SK-N-SH (cell line): ENCODE measurements at regions not wholly inside any gene's neighbourhood (a gene's known extent, or its start where the extent isn't known, plus 50 kb on each side); places are given as distances from the start of the nearest gene placed in this dataset.

Experiments
- CTCF ChIA-PET: fragments of 300-600, 350-600 bp; formaldehyde crosslinking; extraction: SDS; loops from one replicate; lab custom pipeline; 2021; lab: Yijun Ruan, JAX
- POLR2A ChIA-PET: fragments of 350-600 bp; sonication (Branson Sonifier 250); formaldehyde crosslinking; extraction: SDS; loops from one replicate; lab custom pipeline; 2020; ENCODE audit warnings: antibody characterized with exemption, inconsistent platforms; lab: Yijun Ruan, JAX
- DNase-seq: peaks from one replicate; pipeline ENCODE4 v3.0.0; 2012
- H2AFZ ChIP-seq: fragments of 200-600 bp; sonication (generic); 2 replicates; pipeline ENCODE4 v1.8.1; 2016; ENCODE audit warnings: antibody characterized with exemption, mild to moderate bottlenecking, low read depth
- H3F3A ChIP-seq: fragments of 200-600 bp; sonication (generic); replicated peaks from 2 replicates; pipeline ENCODE3; 2016; ENCODE audit warnings: antibody characterized with exemption, mild to moderate bottlenecking; ENCODE audit not compliant: insufficient read depth
- H3K27ac ChIP-seq, 2 experiments: fragments of 200-500 bp in 1 of 2; fragments of 200-600 bp in 1 of 2; sonication (Bioruptor generic) in 1 of 2; sonication (generic), shearing (Covaris generic) in 1 of 2; 2 replicates each; pipeline versions ENCODE4 v1.5.1 to v1.6.1; 2014 to 2016; ENCODE audit warnings: low read depth in 2 of 2, inconsistent platforms in 1 of 2, low read length in 1 of 2, mild to moderate bottlenecking in 1 of 2, mixed read lengths in 1 of 2
- H3K27me3 ChIP-seq: fragments of 200-600 bp; sonication (generic), shearing (Covaris generic); 2 replicates; pipeline ENCODE4 v1.6.1; 2016; ENCODE audit warnings: mixed run types; ENCODE audit not compliant: insufficient read depth
- H3K36me3 ChIP-seq, 2 experiments: fragments of 200-500 bp in 1 of 2; fragments of 200-600 bp in 1 of 2; sonication (Bioruptor generic) in 1 of 2; sonication (generic) in 1 of 2; replicated peaks in 1 of 2; 2 replicates each; pipeline versions ENCODE3 to v1.5.1; 2014 to 2016; ENCODE audit warnings: low read length in 1 of 2, mild to moderate bottlenecking in 1 of 2; ENCODE audit not compliant: insufficient read depth in 2 of 2, control insufficient read depth in 1 of 2
- H3K4me1 ChIP-seq, 2 experiments: fragments of 200-500 bp in 1 of 2; fragments of 200-600 bp in 1 of 2; sonication (Bioruptor generic) in 1 of 2; sonication (generic), shearing (Covaris generic) in 1 of 2; 2 replicates each; pipeline versions ENCODE4 v1.5.1 to v1.6.1; 2014 to 2016; ENCODE audit warnings: low read depth in 1 of 2, low read length in 1 of 2, mixed run types in 1 of 2; ENCODE audit not compliant: insufficient read depth in 2 of 2, control insufficient read depth in 1 of 2
- H3K4me2 ChIP-seq: fragments of 200-600 bp; sonication (generic), shearing (Covaris generic); 2 replicates; pipeline ENCODE4 v1.6.1; 2017; ENCODE audit warnings: mixed run types
- H3K4me3 ChIP-seq, 2 experiments: fragments of 200-500 bp in 1 of 2; fragments of 200-600 bp in 1 of 2; sonication (Bioruptor generic) in 1 of 2; sonication (generic), shearing (Covaris generic) in 1 of 2; 2 replicates each; pipeline versions ENCODE4 v1.5.1 to v1.8.1; 2014 to 2016; ENCODE audit warnings: low read depth in 2 of 2, inconsistent platforms in 1 of 2, low read length in 1 of 2, mild to moderate bottlenecking in 1 of 2, mixed read lengths in 1 of 2, moderate library complexity in 1 of 2
- H3K79me2 ChIP-seq: fragments of 200-600 bp; sonication (generic); 2 replicates; pipeline ENCODE4 v1.8.1; 2017; ENCODE audit warnings: mild to moderate bottlenecking; ENCODE audit not compliant: insufficient read depth
- H3K9ac ChIP-seq: fragments of 200-600 bp; sonication (generic); 2 replicates; pipeline ENCODE4 v1.6.1; 2017; ENCODE audit warnings: mixed run types
- H3K9me2 ChIP-seq: fragments of 200-600 bp; sonication (generic); 2 replicates; pipeline ENCODE4 v1.6.1; 2017; ENCODE audit warnings: mixed run types
- H3K9me3 ChIP-seq: fragments of 200-600 bp; sonication (generic); 2 replicates; pipeline ENCODE4 v1.6.1; 2017; ENCODE audit warnings: mixed run types, mild to moderate bottlenecking, moderate library complexity
- H4K20me1 ChIP-seq: fragments of 200-600 bp; sonication (generic); 2 replicates; pipeline ENCODE4 v1.6.1; 2017; ENCODE audit warnings: mild to moderate bottlenecking, mixed run types; ENCODE audit not compliant: insufficient read depth
- CHD2 ChIP-seq: fragments of 150-350 bp; IDR thresholded peaks from 2 replicates; pipeline ENCODE4 v1.6.1; 2018; ENCODE audit warnings: low read length; ENCODE audit not compliant: partially characterized antibody
- ELF1 ChIP-seq: IDR thresholded peaks from 2 replicates; pipeline ENCODE4 v1.4.0; 2012
- FOSL2 ChIP-seq: IDR thresholded peaks from 2 replicates; pipeline ENCODE4 v1.4.0; 2012; ENCODE audit warnings: low read depth, mild to moderate bottlenecking, moderate library complexity, borderline replicate concordance
- FOXJ3 ChIP-seq: sonication (generic); formaldehyde crosslinking; IDR thresholded peaks from 2 replicates; pipeline ENCODE4 v1.5.1; 2020; ENCODE audit warnings: mild to moderate bottlenecking, missing genetic modification reagents
- FOXM1 ChIP-seq: IDR thresholded peaks from 2 replicates; pipeline ENCODE4 v1.4.0; 2012; ENCODE audit warnings: low read depth, mild to moderate bottlenecking
- GATA2 ChIP-seq: sonication (generic); formaldehyde crosslinking; IDR thresholded peaks from 2 replicates; pipeline ENCODE4 v1.5.0; 2020; ENCODE audit warnings: mild to moderate bottlenecking, missing genetic modification reagents
- JUND ChIP-seq: IDR thresholded peaks from 2 replicates; pipeline ENCODE4 v1.4.0; 2012
- MEF2A ChIP-seq: IDR thresholded peaks from 2 replicates; pipeline ENCODE4 v1.4.0; 2012; ENCODE audit warnings: low read depth, borderline replicate concordance
- MXI1 ChIP-seq: IDR thresholded peaks from 2 replicates; pipeline ENCODE4 v1.6.1; 2012; ENCODE audit warnings: mild to moderate bottlenecking, low read depth, low read length, improper control_type of control experiment
- POLR2AphosphoS5 ChIP-seq: IDR thresholded peaks from 2 replicates; pipeline ENCODE4 v1.6.1; 2012; ENCODE audit warnings: low read depth, low read length
- RAD21 ChIP-seq: IDR thresholded peaks from 2 replicates; pipeline ENCODE4 v1.6.1; 2012; ENCODE audit warnings: mild to moderate bottlenecking, low read length
- RFX5 ChIP-seq: IDR thresholded peaks from 2 replicates; pipeline ENCODE4 v1.6.1; 2012; ENCODE audit warnings: mild to moderate bottlenecking, improper control_type of control experiment, low read length
- RXRA ChIP-seq: IDR thresholded peaks from 2 replicates; pipeline ENCODE4 v1.4.0; 2012; ENCODE audit warnings: low read depth, mild to moderate bottlenecking, borderline replicate concordance
- SMC3 ChIP-seq: IDR thresholded peaks from 2 replicates; pipeline ENCODE4 v1.6.1; 2012; ENCODE audit warnings: low read depth, low read length, improper control_type of control experiment
- YY1 ChIP-seq: IDR thresholded peaks from 2 replicates; pipeline ENCODE4 v1.4.0; 2012; ENCODE audit warnings: low read depth, mild to moderate bottlenecking
- WGBS: methylation state at CpG from one replicate; pipeline ENCODE4 v1.1.6; 2017; ENCODE audit warnings: low lambda C conversion rate; 5-methylcytosine and 5-hydroxymethylcytosine counted together
- TF ChIP-seq, protein P1 (sequence below): IDR thresholded peaks from 2 replicates; pipeline ENCODE4 v1.4.0; 2012; ENCODE audit warnings: low read depth
- TF ChIP-seq, protein P2 (sequence below): IDR thresholded peaks from 2 replicates; pipeline ENCODE4 v1.6.1; 2012; ENCODE audit warnings: mild to moderate bottlenecking, low read depth, low read length, moderate library complexity
- TF ChIP-seq, protein P3 (sequence below): fragments of 200-600 bp; sonication (generic); IDR thresholded peaks from 2 replicates; pipeline ENCODE4 v1.6.1; 2017; ENCODE audit warnings: antibody characterized with exemption, mild to moderate bottlenecking, moderate library complexity
- TF ChIP-seq, protein P4 (sequence below): fragments of 150-350 bp; IDR thresholded peaks from 2 replicates; pipeline ENCODE4 v1.6.1; 2017; ENCODE audit warnings: antibody characterized with exemption, low read length, low read depth, borderline replicate concordance
- TF ChIP-seq, protein P5 (sequence below): IDR thresholded peaks from 2 replicates; pipeline ENCODE4 v1.4.0; 2012; ENCODE audit warnings: low read depth, borderline replicate concordance

DNA sequence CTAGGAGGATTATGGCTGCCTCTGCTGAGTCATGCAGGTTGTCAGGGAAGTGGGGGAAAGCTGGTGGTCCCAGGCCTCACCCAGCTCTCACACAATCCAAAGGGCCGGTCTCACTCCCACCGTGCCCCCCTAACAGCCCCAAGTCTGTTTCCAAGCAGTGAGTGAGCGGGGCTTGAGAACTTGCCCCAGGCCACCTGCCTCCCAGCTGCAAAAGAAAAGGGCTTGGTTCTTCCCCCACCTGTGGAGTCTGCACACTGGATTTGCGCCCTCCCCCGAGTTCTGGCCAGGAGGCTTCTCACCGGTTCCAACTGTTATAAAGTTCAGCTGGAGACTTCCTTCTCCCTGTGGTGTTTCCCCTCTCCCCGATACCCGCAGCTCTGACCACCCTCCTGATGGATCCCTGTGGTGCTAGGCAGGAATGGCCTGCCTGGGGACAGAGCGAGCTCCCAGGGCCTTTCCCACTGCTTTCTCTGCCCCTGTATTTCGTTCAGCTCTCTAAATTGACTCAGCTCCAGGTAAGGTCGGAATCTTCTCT is 222.3 kb downstream of the BARHL2 start:
- no peaks in the 10 kb centered on the region for H3K79me2 ChIP-seq
- H3K36me3 ChIP-seq: no peaks in the 10 kb centered on the region
- no peaks in the 10 kb centered on the region for H3F3A ChIP-seq
- no peak overlapping the region for H3K4me3 ChIP-seq
- ChIA-PET CTCF (no interaction called here), POLR2A (no interaction called here)
- no peak overlapping the region for H3K9ac ChIP-seq
- H3K4me1 ChIP-seq: no peaks in the 10 kb centered on the region
- H3K9me2 ChIP-seq: no peaks in the 10 kb centered on the region
- no peak overlapping the region for H3K27ac ChIP-seq
- H3K27me3 ChIP-seq: peaks cover 19% of the 10 kb centered on the region; the same call in 1 of the 2 replicates
- TF ChIP-seq RXRA (no peak), CHD2 (no peak), FOSL2 (no peak), FOXM1 (no peak), SMC3 (no peak), POLR2AphosphoS5 (no peak), ELF1 (no peak), RFX5 (no peak), RAD21 (no peak), GATA2 (CRISPR knock-in tag) (no peak), JUND (no peak), MEF2A (no peak), YY1 (no peak), FOXJ3 (CRISPR knock-in tag) (no peak), MXI1 (no peak)
- TF ChIP-seq, protein P1, sequence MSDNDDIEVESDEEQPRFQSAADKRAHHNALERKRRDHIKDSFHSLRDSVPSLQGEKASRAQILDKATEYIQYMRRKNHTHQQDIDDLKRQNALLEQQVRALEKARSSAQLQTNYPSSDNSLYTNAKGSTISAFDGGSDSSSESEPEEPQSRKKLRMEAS: no peak
- TF ChIP-seq, protein P2, sequence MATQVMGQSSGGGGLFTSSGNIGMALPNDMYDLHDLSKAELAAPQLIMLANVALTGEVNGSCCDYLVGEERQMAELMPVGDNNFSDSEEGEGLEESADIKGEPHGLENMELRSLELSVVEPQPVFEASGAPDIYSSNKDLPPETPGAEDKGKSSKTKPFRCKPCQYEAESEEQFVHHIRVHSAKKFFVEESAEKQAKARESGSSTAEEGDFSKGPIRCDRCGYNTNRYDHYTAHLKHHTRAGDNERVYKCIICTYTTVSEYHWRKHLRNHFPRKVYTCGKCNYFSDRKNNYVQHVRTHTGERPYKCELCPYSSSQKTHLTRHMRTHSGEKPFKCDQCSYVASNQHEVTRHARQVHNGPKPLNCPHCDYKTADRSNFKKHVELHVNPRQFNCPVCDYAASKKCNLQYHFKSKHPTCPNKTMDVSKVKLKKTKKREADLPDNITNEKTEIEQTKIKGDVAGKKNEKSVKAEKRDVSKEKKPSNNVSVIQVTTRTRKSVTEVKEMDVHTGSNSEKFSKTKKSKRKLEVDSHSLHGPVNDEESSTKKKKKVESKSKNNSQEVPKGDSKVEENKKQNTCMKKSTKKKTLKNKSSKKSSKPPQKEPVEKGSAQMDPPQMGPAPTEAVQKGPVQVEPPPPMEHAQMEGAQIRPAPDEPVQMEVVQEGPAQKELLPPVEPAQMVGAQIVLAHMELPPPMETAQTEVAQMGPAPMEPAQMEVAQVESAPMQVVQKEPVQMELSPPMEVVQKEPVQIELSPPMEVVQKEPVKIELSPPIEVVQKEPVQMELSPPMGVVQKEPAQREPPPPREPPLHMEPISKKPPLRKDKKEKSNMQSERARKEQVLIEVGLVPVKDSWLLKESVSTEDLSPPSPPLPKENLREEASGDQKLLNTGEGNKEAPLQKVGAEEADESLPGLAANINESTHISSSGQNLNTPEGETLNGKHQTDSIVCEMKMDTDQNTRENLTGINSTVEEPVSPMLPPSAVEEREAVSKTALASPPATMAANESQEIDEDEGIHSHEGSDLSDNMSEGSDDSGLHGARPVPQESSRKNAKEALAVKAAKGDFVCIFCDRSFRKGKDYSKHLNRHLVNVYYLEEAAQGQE: no peak
- TF ChIP-seq, protein P3, sequence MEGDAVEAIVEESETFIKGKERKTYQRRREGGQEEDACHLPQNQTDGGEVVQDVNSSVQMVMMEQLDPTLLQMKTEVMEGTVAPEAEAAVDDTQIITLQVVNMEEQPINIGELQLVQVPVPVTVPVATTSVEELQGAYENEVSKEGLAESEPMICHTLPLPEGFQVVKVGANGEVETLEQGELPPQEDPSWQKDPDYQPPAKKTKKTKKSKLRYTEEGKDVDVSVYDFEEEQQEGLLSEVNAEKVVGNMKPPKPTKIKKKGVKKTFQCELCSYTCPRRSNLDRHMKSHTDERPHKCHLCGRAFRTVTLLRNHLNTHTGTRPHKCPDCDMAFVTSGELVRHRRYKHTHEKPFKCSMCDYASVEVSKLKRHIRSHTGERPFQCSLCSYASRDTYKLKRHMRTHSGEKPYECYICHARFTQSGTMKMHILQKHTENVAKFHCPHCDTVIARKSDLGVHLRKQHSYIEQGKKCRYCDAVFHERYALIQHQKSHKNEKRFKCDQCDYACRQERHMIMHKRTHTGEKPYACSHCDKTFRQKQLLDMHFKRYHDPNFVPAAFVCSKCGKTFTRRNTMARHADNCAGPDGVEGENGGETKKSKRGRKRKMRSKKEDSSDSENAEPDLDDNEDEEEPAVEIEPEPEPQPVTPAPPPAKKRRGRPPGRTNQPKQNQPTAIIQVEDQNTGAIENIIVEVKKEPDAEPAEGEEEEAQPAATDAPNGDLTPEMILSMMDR: no peak
- TF ChIP-seq, protein P4, sequence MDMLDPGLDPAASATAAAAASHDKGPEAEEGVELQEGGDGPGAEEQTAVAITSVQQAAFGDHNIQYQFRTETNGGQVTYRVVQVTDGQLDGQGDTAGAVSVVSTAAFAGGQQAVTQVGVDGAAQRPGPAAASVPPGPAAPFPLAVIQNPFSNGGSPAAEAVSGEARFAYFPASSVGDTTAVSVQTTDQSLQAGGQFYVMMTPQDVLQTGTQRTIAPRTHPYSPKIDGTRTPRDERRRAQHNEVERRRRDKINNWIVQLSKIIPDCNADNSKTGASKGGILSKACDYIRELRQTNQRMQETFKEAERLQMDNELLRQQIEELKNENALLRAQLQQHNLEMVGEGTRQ: no peak
- TF ChIP-seq, protein P5, sequence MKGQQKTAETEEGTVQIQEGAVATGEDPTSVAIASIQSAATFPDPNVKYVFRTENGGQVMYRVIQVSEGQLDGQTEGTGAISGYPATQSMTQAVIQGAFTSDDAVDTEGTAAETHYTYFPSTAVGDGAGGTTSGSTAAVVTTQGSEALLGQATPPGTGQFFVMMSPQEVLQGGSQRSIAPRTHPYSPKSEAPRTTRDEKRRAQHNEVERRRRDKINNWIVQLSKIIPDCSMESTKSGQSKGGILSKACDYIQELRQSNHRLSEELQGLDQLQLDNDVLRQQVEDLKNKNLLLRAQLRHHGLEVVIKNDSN: no peak
- H3K9me3 ChIP-seq: no peaks in the 10 kb centered on the region
- no peak for DNase-seq
- no peak overlapping the region for H2AFZ ChIP-seq
- no peaks in the 10 kb centered on the region for H4K20me1 ChIP-seq
- H3K4me2 ChIP-seq: no peak overlapping the region
- 2% methylated on average over 8 of the region's 11 CpGs for WGBS
